ENCODE measurements at regions not wholly inside any gene's neighbourhood (a gene's known extent, or its start where the extent isn't known, plus 50 kb on each side); places are given as distances from the start of the nearest gene placed in this dataset.

GRCh38 chr15:94769089-94769488 is 537.7 kb downstream of the MCTP2 start:
- H3F3A ChIP-seq (replicated peaks; ENCODE audit: insufficient read depth), result no peaks in the 10 kb centered on the region
- H2AFZ ChIP-seq (ENCODE audit: low read depth), result no peak overlapping the region
- H3K4me3 ChIP-seq (ENCODE audit: low read depth in 2 of 2, low read length in 1 of 2), result no peak overlapping the region
- H3K4me2 ChIP-seq, result no peak overlapping the region
- H3K9ac ChIP-seq, result no peak overlapping the region
- H3K27me3 ChIP-seq (ENCODE audit: insufficient read depth), result no peaks in the 10 kb centered on the region
- no peaks in the 10 kb centered on the region for H3K79me2 ChIP-seq (ENCODE audit: insufficient read depth)
- no peaks in the 10 kb centered on the region for H3K36me3 ChIP-seq (replicated peaks in 1 of 2; ENCODE audit: control insufficient read depth in 1 of 2, insufficient read depth in 2 of 2, low read length in 1 of 2)
- H3K9me3 ChIP-seq, result no peaks in the 10 kb centered on the region
- no peaks in the 10 kb centered on the region for H4K20me1 ChIP-seq (ENCODE audit: insufficient read depth)
- no peaks in the 10 kb centered on the region for H3K4me1 ChIP-seq (ENCODE audit: control insufficient read depth in 1 of 2, insufficient read depth in 2 of 2, low read depth in 1 of 2, low read length in 1 of 2)
- TF ChIP-seq ZBTB33 (IDR thresholded peaks at IDR 0.05; ENCODE audit: borderline replicate concordance, low read depth) (no peak), TAF1 (IDR thresholded peaks at IDR 0.05; ENCODE audit: borderline replicate concordance, low read depth, low read length) (no peak), RFX5 (IDR thresholded peaks at IDR 0.05; ENCODE audit: low read length) (no peak), CHD2 (IDR thresholded peaks at IDR 0.05; ENCODE audit: low read length, partially characterized antibody) (no peak), MXI1 (IDR thresholded peaks at IDR 0.05; ENCODE audit: low read depth, low read length) (no peak), RXRA (IDR thresholded peaks at IDR 0.05; ENCODE audit: borderline replicate concordance, low read depth) (no peak), EZH2phosphoT487 (IDR thresholded peaks at IDR 0.05; ENCODE audit: borderline replicate concordance, low read depth) (no peak), JUND (IDR thresholded peaks at IDR 0.05) (no peak), FOXM1 (IDR thresholded peaks at IDR 0.05; ENCODE audit: low read depth) (no peak), GATA2 (CRISPR knock-in tag; IDR thresholded peaks at IDR 0.05) (no peak), FOXJ3 (CRISPR knock-in tag; IDR thresholded peaks at IDR 0.05) (no peak), MEF2A (IDR thresholded peaks at IDR 0.05; ENCODE audit: borderline replicate concordance, low read depth) (no peak)
- TF ChIP-seq, protein P1, sequence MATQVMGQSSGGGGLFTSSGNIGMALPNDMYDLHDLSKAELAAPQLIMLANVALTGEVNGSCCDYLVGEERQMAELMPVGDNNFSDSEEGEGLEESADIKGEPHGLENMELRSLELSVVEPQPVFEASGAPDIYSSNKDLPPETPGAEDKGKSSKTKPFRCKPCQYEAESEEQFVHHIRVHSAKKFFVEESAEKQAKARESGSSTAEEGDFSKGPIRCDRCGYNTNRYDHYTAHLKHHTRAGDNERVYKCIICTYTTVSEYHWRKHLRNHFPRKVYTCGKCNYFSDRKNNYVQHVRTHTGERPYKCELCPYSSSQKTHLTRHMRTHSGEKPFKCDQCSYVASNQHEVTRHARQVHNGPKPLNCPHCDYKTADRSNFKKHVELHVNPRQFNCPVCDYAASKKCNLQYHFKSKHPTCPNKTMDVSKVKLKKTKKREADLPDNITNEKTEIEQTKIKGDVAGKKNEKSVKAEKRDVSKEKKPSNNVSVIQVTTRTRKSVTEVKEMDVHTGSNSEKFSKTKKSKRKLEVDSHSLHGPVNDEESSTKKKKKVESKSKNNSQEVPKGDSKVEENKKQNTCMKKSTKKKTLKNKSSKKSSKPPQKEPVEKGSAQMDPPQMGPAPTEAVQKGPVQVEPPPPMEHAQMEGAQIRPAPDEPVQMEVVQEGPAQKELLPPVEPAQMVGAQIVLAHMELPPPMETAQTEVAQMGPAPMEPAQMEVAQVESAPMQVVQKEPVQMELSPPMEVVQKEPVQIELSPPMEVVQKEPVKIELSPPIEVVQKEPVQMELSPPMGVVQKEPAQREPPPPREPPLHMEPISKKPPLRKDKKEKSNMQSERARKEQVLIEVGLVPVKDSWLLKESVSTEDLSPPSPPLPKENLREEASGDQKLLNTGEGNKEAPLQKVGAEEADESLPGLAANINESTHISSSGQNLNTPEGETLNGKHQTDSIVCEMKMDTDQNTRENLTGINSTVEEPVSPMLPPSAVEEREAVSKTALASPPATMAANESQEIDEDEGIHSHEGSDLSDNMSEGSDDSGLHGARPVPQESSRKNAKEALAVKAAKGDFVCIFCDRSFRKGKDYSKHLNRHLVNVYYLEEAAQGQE (IDR thresholded peaks at IDR 0.05; ENCODE audit: low read depth, low read length), result no peak
- ChIA-PET CTCF (no interaction called here), POLR2A (no interaction called here)
- no peak overlapping the region for H3K27ac ChIP-seq (ENCODE audit: low read depth in 2 of 2, low read length in 1 of 2)
- 0% methylated on average over 2 of the region's 2 CpGs for WGBS (ENCODE audit: low lambda C conversion rate)
- H3K9me2 ChIP-seq, result no peaks in the 10 kb centered on the region
- no peak for DNase-seq

DNA sequence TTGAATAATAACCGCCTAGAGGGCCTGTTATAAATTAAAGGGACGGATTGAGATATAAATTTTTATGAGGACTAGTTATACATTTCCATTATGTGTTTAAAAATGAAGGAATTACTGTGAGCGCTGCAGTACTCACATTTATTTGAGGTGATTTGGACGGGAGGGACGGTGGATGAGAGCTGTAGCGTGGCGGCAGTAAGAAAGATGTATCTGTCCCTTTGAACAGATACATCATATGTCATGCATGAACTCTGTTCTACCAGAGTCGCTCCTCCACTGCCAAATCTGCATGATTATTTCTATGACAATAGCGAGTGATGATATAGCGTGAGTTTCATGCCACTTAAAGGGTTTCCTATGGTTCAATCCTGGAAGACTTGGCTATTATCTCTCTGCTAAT is 538.8 kb downstream of the MCTP2 start:
- H3K36me3 ChIP-seq (replicated peaks in 1 of 2; ENCODE audit: control insufficient read depth in 1 of 2, insufficient read depth in 2 of 2, low read length in 1 of 2), result no peaks in the 10 kb centered on the region
- no peaks in the 10 kb centered on the region for H3F3A ChIP-seq (replicated peaks; ENCODE audit: insufficient read depth)
- H3K27me3 ChIP-seq (ENCODE audit: insufficient read depth), result no peaks in the 10 kb centered on the region
- TF ChIP-seq, protein P1 (IDR thresholded peaks at IDR 0.05; ENCODE audit: low read depth, low read length), result no peak
- no peaks in the 10 kb centered on the region for H3K9me2 ChIP-seq
- no peak overlapping the region for H3K4me2 ChIP-seq
- no peaks in the 10 kb centered on the region for H4K20me1 ChIP-seq (ENCODE audit: insufficient read depth)
- 14% methylated on average over 10 of the region's 10 CpGs for WGBS (ENCODE audit: low lambda C conversion rate)
- CTCF ChIA-PET, result no interaction called here
- no peak overlapping the region for H3K27ac ChIP-seq (ENCODE audit: low read depth in 2 of 2, low read length in 1 of 2)
- no peaks in the 10 kb centered on the region for H3K9me3 ChIP-seq
- H2AFZ ChIP-seq (ENCODE audit: low read depth), result no peak overlapping the region
- no peaks in the 10 kb centered on the region for H3K4me1 ChIP-seq (ENCODE audit: control insufficient read depth in 1 of 2, insufficient read depth in 2 of 2, low read depth in 1 of 2, low read length in 1 of 2)
- no peak overlapping the region for H3K9ac ChIP-seq
- no peak for DNase-seq
- no peak overlapping the region for H3K4me3 ChIP-seq (ENCODE audit: low read depth in 2 of 2, low read length in 1 of 2)
- POLR2A ChIA-PET, result no interaction called here
- no peaks in the 10 kb centered on the region for H3K79me2 ChIP-seq (ENCODE audit: insufficient read depth)
